ENCODE measurements at regions not wholly inside any gene's neighbourhood (a gene's known extent, or its start where the extent isn't known, plus 50 kb on each side); places are given as distances from the start of the nearest gene placed in this dataset.
A peak's percentile ranks its signal among the peaks of the same experiment; 100 is the strongest.

GRCh38 chr9:88074931-88075330 lies 63.3 kb downstream of the SPATA31C2 start:
- ATAC-seq = no peak
- Histone ChIP-seq H3K9me3 (no peaks in the 10 kb centered on the region), H3K27ac (no peak overlapping the region), H3K4me1 (peaks cover 0 to 12% (median 5%) of the 10 kb centered on the region in 4 donors), H3K27me3 (no peaks in the 10 kb centered on the region), H3K4me3 (no peak overlapping the region), H3K36me3 (no peaks in the 10 kb centered on the region)
- no peak for DNase-seq
- TF ChIP-seq CTCF (IDR thresholded peaks at IDR 0.05) = no peak
- no peak for TF ChIP-seq POLR2A (IDR thresholded peaks at IDR 0.05)
- 92% methylated on average over 3 of the region's 5 CpGs for WGBS (ENCODE audit: insufficient coverage, low coverage, low lambda C conversion rate, missing lambda C conversion rate)
- intact Hi-C loops (cut with DNase I) = no loop called here

- TF ChIP-seq CTCF (IDR thresholded peaks at IDR 0.05) (no peak), POLR2A (IDR thresholded peaks at IDR 0.05) (no peak)
- ATAC-seq (no peak), DNase-seq (no peak)
- Histone ChIP-seq H3K4me3 (no peak overlapping the region), H3K9me3 (no peaks in the 10 kb centered on the region), H3K27me3 (no peaks in the 10 kb centered on the region), H3K4me1 (peaks cover 0 to 12% (median 5%) of the 10 kb centered on the region in 4 donors), H3K36me3 (no peaks in the 10 kb centered on the region), H3K27ac (no peak overlapping the region)
- 88% methylated on average over 2 of the region's 2 CpGs for WGBS (ENCODE audit: insufficient coverage, low coverage, low lambda C conversion rate, missing lambda C conversion rate)
- intact Hi-C loops (cut with DNase I) = no loop called here
Measured at GRCh38 chr9:88072831-88073375, 65.4 kb downstream of the SPATA31C2 start.

- Histone ChIP-seq H3K27me3 (no peaks in the 10 kb centered on the region), H3K36me3 (no peaks in the 10 kb centered on the region), H3K9me3 (no peaks in the 10 kb centered on the region), H3K4me1 (peaks cover 0 to 7% (median 5%) of the 10 kb centered on the region in 4 donors), H3K27ac (no peak overlapping the region), H3K4me3 (no peak overlapping the region)
- ATAC-seq (no peak), DNase-seq (no peak)
- intact Hi-C loops (cut with DNase I) = no loop called here
- WGBS (ENCODE audit: insufficient coverage, low coverage, low lambda C conversion rate, missing lambda C conversion rate) = 65% methylated on average over 2 of the region's 2 CpGs
- no peak for TF ChIP-seq POLR2A (IDR thresholded peaks at IDR 0.05)
- no peak for TF ChIP-seq CTCF (IDR thresholded peaks at IDR 0.05)
Measured at GRCh38 chr9:88071331-88071730, 66.9 kb downstream of the SPATA31C2 start.

- Histone ChIP-seq H3K36me3 (no peaks in the 10 kb centered on the region), H3K9me3 (no peaks in the 10 kb centered on the region), H3K27ac (peak overlapping the region in 2 of 3 donors; percentile 9 to 29), H3K4me3 (no peak overlapping the region), H3K27me3 (no peaks in the 10 kb centered on the region), H3K4me1 (peaks cover 0 to 9% (median 0%) of the 10 kb centered on the region in 4 donors)
- TF ChIP-seq POLR2A (IDR thresholded peaks at IDR 0.05) (no peak), CTCF (IDR thresholded peaks at IDR 0.05) (no peak)
- intact Hi-C loops (cut with DNase I) = no loop called here
- WGBS (ENCODE audit: insufficient coverage, low coverage, low lambda C conversion rate, missing lambda C conversion rate) = 29% methylated on average over 2 of the region's 3 CpGs
- ATAC-seq = peak; percentile 28 to 84 (median 62)
- DNase-seq = no peak
Measured at GRCh38 chr9:88065619-88066018, 72.7 kb downstream of the SPATA31C2 start.

- Histone ChIP-seq H3K27ac (no peak overlapping the region), H3K36me3 (no peaks in the 10 kb centered on the region), H3K4me3 (no peak overlapping the region), H3K27me3 (no peaks in the 10 kb centered on the region), H3K9me3 (no peaks in the 10 kb centered on the region), H3K4me1 (peaks cover 0 to 9% (median 0%) of the 10 kb centered on the region in 4 donors)
- no peak for ATAC-seq
- 62% methylated on average over 4 of the region's 4 CpGs for WGBS (ENCODE audit: insufficient coverage, low coverage, low lambda C conversion rate, missing lambda C conversion rate)
- no peak for TF ChIP-seq POLR2A (IDR thresholded peaks at IDR 0.05)
- no peak for TF ChIP-seq CTCF (IDR thresholded peaks at IDR 0.05)
- DNase-seq = no peak
- intact Hi-C loops (cut with DNase I) = no loop called here
Measured at GRCh38 chr9:88064554-88064953, 73.7 kb downstream of the SPATA31C2 start.

Data from right lobe of liver (tissue), 6 donors.